H9 (cell line): ENCODE measurements at regions not wholly inside any gene's neighbourhood (a gene's known extent, or its start where the extent isn't known, plus 50 kb on each side); places are given as distances from the start of the nearest gene placed in this dataset.
A peak's percentile ranks its signal among the peaks of the same experiment; 100 is the strongest.

ENCODE experiments used
- DNase-seq: peaks from one replicate; pipeline ENCODE4 v3.0.0-alpha.2; 2017
- H2AFZ ChIP-seq: one replicate; pipeline ENCODE4 v1.6.1; 2013; ENCODE audit warnings: mild to moderate bottlenecking, low read length, control low read depth, moderate library complexity
- H2AK5ac ChIP-seq: 2 replicates; pipeline ENCODE4 v1.6.1; 2013; ENCODE audit warnings: low read length, control low read depth, mixed read lengths; ENCODE audit not compliant: insufficient read length
- H2BK120ac ChIP-seq: one replicate; pipeline ENCODE4 v1.6.1; 2013; ENCODE audit warnings: low read depth, mild to moderate bottlenecking, low read length, control low read depth, inconsistent platforms; ENCODE audit not compliant: poor library complexity, severe bottlenecking
- H2BK12ac ChIP-seq: 2 replicates; pipeline ENCODE4 v1.6.1; 2013; ENCODE audit warnings: low read length, control low read depth, mixed read lengths, low read depth; ENCODE audit not compliant: insufficient read length
- H2BK15ac ChIP-seq: 2 replicates; pipeline ENCODE4 v1.6.1; 2013; ENCODE audit warnings: low read depth, low read length, control low read depth
- H2BK20ac ChIP-seq: one replicate; pipeline ENCODE4 v1.6.1; 2013; ENCODE audit warnings: low read depth, mild to moderate bottlenecking, low read length, control low read depth, inconsistent platforms; ENCODE audit not compliant: poor library complexity, severe bottlenecking
- H2BK5ac ChIP-seq: 2 replicates; pipeline ENCODE4 v1.6.1; 2013; ENCODE audit warnings: low read length, control low read depth, mixed read lengths; ENCODE audit not compliant: insufficient read length
- H3K14ac ChIP-seq: 2 replicates; pipeline ENCODE4 v1.6.1; 2013; ENCODE audit warnings: low read length, control low read depth; ENCODE audit not compliant: insufficient read depth
- H3K18ac ChIP-seq: 2 replicates; pipeline ENCODE4 v1.6.1; 2013; ENCODE audit warnings: low read depth, mild to moderate bottlenecking, mixed read lengths, low read length, control low read depth; ENCODE audit not compliant: insufficient read length
- H3K23ac ChIP-seq: 2 replicates; pipeline ENCODE4 v1.6.1; 2013; ENCODE audit warnings: low read length, control low read depth, mixed read lengths, low read depth; ENCODE audit not compliant: insufficient read length
- H3K23me2 ChIP-seq: 2 replicates; pipeline ENCODE4 v1.6.1; 2013; ENCODE audit warnings: low read depth, mild to moderate bottlenecking, mixed read lengths, low read length, control low read depth; ENCODE audit not compliant: insufficient read length, poor library complexity, severe bottlenecking
- H3K27ac ChIP-seq: 2 replicates; pipeline ENCODE4 v1.5.1; 2013; ENCODE audit warnings: low read length, control low read depth, mixed read lengths, low read depth; ENCODE audit not compliant: insufficient read length
- H3K27me3 ChIP-seq: 2 replicates; pipeline ENCODE4 v1.6.1; 2013; ENCODE audit warnings: low read length, control low read depth, inconsistent platforms; ENCODE audit not compliant: insufficient read depth
- H3K4ac ChIP-seq: 2 replicates; pipeline ENCODE4 v1.6.1; 2013; ENCODE audit warnings: low read depth, mild to moderate bottlenecking, control low read depth, inconsistent platforms, low read length, moderate library complexity
- H3K4me1 ChIP-seq: 2 replicates; pipeline ENCODE4 v1.6.1; 2013; ENCODE audit warnings: low read length, control low read depth, inconsistent platforms; ENCODE audit not compliant: insufficient read depth
- H3K4me2 ChIP-seq: 2 replicates; pipeline ENCODE4 v1.6.1; 2013; ENCODE audit warnings: low read length, control low read depth, mixed read lengths; ENCODE audit not compliant: insufficient read length, insufficient read depth
- H3K56ac ChIP-seq: 2 replicates; pipeline ENCODE4 v1.6.1; 2013; ENCODE audit warnings: low read depth, mild to moderate bottlenecking, mixed read lengths, low read length, control low read depth; ENCODE audit not compliant: insufficient read length
- H3K79me1 ChIP-seq: 2 replicates; pipeline ENCODE4 v1.6.1; 2013; ENCODE audit warnings: low read depth, mild to moderate bottlenecking, moderate library complexity, low read length, control low read depth, inconsistent platforms; ENCODE audit not compliant: insufficient read depth, poor library complexity, severe bottlenecking
- H3K79me2 ChIP-seq: 2 replicates; pipeline ENCODE4 v1.6.1; 2013; ENCODE audit warnings: low read length, control low read depth, inconsistent platforms; ENCODE audit not compliant: insufficient read depth
- H3K9ac ChIP-seq: 2 replicates; pipeline ENCODE4 v1.6.1; 2013; ENCODE audit warnings: low read length, control low read depth, mixed read lengths; ENCODE audit not compliant: insufficient read length; ENCODE audit errors: extremely low read depth
- H3K9me3 ChIP-seq: one replicate; pipeline ENCODE4 v1.6.1; 2013; ENCODE audit warnings: low read depth, low read length, inconsistent platforms; ENCODE audit not compliant: control insufficient read depth
- H3T11ph ChIP-seq: one replicate; pipeline ENCODE4 v1.6.1; 2013; ENCODE audit warnings: mild to moderate bottlenecking, low read length, control low read depth, inconsistent platforms
- H4K20me1 ChIP-seq: one replicate; pipeline ENCODE4 v1.6.1; 2013; ENCODE audit not compliant: control insufficient read depth, insufficient read length, insufficient read depth
- H4K5ac ChIP-seq: 2 replicates; pipeline ENCODE4 v1.6.1; 2013; ENCODE audit warnings: low read depth, mild to moderate bottlenecking, mixed read lengths, low read length, control low read depth; ENCODE audit not compliant: insufficient read length
- H4K8ac ChIP-seq: replicated peaks from 2 replicates; pipeline ENCODE4 v1.6.1; 2013; ENCODE audit warnings: low read length, control low read depth, mixed read lengths, low read depth; ENCODE audit not compliant: insufficient read length
- H4K91ac ChIP-seq: 2 replicates; pipeline ENCODE4 v1.6.1; 2013; ENCODE audit warnings: low read depth, mild to moderate bottlenecking, moderate library complexity, mixed read lengths, low read length, control low read depth; ENCODE audit not compliant: insufficient read length
- H3K27ac Mint-ChIP-seq, 3 experiments: 2 replicates in 2 of 3; 3 replicates in 1 of 3; pipeline ENCODE4 v1.8.0; 2020 to 2021; ENCODE audit warnings: mixed read lengths in 3 of 3, mild to moderate bottlenecking in 1 of 3, moderate library complexity in 1 of 3
- H3K27me3 Mint-ChIP-seq: 2 replicates; pipeline ENCODE4 v1.8.0; 2021; ENCODE audit warnings: low read depth, mild to moderate bottlenecking, moderate library complexity, mixed read lengths
- H3K36me3 Mint-ChIP-seq, 3 experiments: 2 replicates in 2 of 3; 3 replicates in 1 of 3; pipeline ENCODE4 v1.8.0; 2020 to 2021; ENCODE audit warnings: low read depth in 3 of 3, mixed read lengths in 3 of 3; ENCODE audit not compliant: insufficient read depth in 1 of 3
- H3K4me1 Mint-ChIP-seq, 2 experiments: 2 replicates each; pipeline ENCODE4 v1.8.0; 2020; ENCODE audit warnings: mixed read lengths in 2 of 2
- H3K4me3 Mint-ChIP-seq, 2 experiments: 2 replicates in 1 of 2; 3 replicates in 1 of 2; pipeline ENCODE4 v1.8.0; 2020 to 2021; ENCODE audit warnings: mild to moderate bottlenecking in 2 of 2, mixed read lengths in 2 of 2, moderate library complexity in 1 of 2
- H3K9me3 Mint-ChIP-seq, 2 experiments: 2 replicates in 1 of 2; 3 replicates in 1 of 2; pipeline ENCODE4 v1.8.0; 2020; ENCODE audit warnings: mild to moderate bottlenecking in 2 of 2, mixed read lengths in 2 of 2, moderate library complexity in 1 of 2
- CTCF ChIP-seq: fragments of 200-600 bp; sonication (generic); conservative IDR thresholded peaks from 3 replicates; pipeline ENCODE4 v1.8.0; 2021; ENCODE audit warnings: antibody characterized with exemption, mild to moderate bottlenecking
- WGBS: extraction: QIAGEN DNeasy Blood & Tissue Kit; methylation state at CpG from one replicate; pipeline ENCODE4 v1.1.7; 2013; ENCODE audit warnings: missing lambda C conversion rate, low lambda C conversion rate, mixed read lengths; ENCODE audit not compliant: insufficient read length; ENCODE audit errors: extremely low coverage; 5-methylcytosine and 5-hydroxymethylcytosine counted together

DNA sequence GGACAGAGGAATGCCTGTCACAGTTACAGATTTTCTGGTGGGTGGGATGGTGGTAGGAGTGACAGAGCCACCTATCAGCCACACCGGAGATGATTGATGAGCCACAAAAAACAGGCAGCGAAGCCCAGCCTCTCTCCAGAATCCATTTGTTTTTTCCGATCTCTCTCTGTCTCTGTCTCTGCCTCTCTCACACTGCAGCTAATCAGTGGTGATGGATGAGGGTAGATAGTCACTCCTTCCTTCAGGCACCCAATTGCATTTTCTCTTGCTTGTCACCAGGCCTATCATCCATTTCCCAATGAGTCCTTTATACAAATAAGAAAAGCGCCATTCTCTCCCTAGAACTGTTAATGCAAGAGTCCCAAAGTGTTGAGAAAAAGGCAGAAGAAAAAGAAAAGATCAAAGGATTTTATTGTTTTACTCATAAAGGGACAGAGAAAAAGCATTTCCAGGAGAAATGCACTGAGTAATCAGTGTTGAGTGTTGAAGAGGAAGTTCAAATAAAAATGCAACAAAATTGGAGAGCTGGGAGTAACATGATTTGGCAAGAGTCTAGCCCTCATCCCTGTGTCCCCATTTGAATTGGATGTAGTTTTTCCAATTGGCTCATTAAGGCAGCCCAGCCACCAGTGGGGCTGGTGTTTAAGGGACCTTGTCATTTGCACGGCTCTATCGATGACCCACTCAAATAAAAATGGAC lies 1089.3 kb downstream of the TUSC7 start:
- peaks cover 15 to 17% of the 10 kb centered on the region in 2 experiments for H3K4me1 Mint-ChIP-seq
- H3K27ac Mint-ChIP-seq = 0 out of 7 replicates have a peak overlapping the region, but pooled peaks of 1 of the 3 experiments have one; percentile 56
- Histone ChIP-seq H2BK12ac (no peak overlapping the region), H3K14ac (no peak overlapping the region), H2AFZ (no peak overlapping the region), H2BK20ac (no peak overlapping the region), H3K9me3 (no peaks in the 10 kb centered on the region), H3K18ac (no peak overlapping the region), H3K9ac (no peak overlapping the region), H3K23me2 (no peaks in the 10 kb centered on the region), H2BK15ac (no peak overlapping the region), H3K79me1 (no peaks in the 10 kb centered on the region), H4K5ac (no peak overlapping the region), H2BK120ac (no peak overlapping the region), H3K4ac (no peak overlapping the region), H3T11ph (no peak overlapping the region), H3K4me2 (no peak overlapping the region), H4K20me1 (no peaks in the 10 kb centered on the region), H2AK5ac (no peak overlapping the region), H3K4me1 (peaks cover 5% of the 10 kb centered on the region), H2BK5ac (no peak overlapping the region), H3K23ac (no peak overlapping the region), H3K79me2 (no peaks in the 10 kb centered on the region), H4K91ac (no peak overlapping the region), H3K56ac (no peak overlapping the region), H3K27me3 (no peaks in the 10 kb centered on the region), H4K8ac (no peak overlapping the region), H3K27ac (no peak overlapping the region)
- no CpG with 5 or more reads among the region's 6 CpGs for WGBS
- H3K27me3 Mint-ChIP-seq = no peaks in the 10 kb centered on the region
- H3K9me3 Mint-ChIP-seq = no peaks in the 10 kb centered on the region
- TF ChIP-seq CTCF = no peak
- H3K4me3 Mint-ChIP-seq = no peak overlapping the region
- no peak for DNase-seq
- no peaks in the 10 kb centered on the region; a peak in 1 of 7 replicates for H3K36me3 Mint-ChIP-seq
